Fibroblast of villous mesenchyme (primary cell): ENCODE measurements at regions not wholly inside any gene's neighbourhood (a gene's known extent, or its start where the extent isn't known, plus 50 kb on each side); places are given as distances from the start of the nearest gene placed in this dataset.

Experiments used
- DNase-seq: peaks from one replicate; pipeline ENCODE4 v3.0.0-alpha.2; 2010; ENCODE audit warnings: low read depth
- H3K4me3 ChIP-seq: 2 replicates; pipeline ENCODE4 v1.5.1; 2011; ENCODE audit warnings: low read depth, mild to moderate bottlenecking, low read length
- TF ChIP-seq, protein P1 (sequence below): IDR thresholded peaks from 2 replicates; pipeline ENCODE4 v1.5.1; 2012; ENCODE audit warnings: low read depth, mild to moderate bottlenecking, low read length; ENCODE audit not compliant: insufficient read depth

GRCh38 chr14:97491697-97492096 lies 694.5 kb downstream of the VRK1 start:
- no peak for DNase-seq
- H3K4me3 ChIP-seq, result no peak overlapping the region
- TF ChIP-seq, protein P1, sequence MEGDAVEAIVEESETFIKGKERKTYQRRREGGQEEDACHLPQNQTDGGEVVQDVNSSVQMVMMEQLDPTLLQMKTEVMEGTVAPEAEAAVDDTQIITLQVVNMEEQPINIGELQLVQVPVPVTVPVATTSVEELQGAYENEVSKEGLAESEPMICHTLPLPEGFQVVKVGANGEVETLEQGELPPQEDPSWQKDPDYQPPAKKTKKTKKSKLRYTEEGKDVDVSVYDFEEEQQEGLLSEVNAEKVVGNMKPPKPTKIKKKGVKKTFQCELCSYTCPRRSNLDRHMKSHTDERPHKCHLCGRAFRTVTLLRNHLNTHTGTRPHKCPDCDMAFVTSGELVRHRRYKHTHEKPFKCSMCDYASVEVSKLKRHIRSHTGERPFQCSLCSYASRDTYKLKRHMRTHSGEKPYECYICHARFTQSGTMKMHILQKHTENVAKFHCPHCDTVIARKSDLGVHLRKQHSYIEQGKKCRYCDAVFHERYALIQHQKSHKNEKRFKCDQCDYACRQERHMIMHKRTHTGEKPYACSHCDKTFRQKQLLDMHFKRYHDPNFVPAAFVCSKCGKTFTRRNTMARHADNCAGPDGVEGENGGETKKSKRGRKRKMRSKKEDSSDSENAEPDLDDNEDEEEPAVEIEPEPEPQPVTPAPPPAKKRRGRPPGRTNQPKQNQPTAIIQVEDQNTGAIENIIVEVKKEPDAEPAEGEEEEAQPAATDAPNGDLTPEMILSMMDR, result no peak

- TF ChIP-seq, protein P1, result no peak
- DNase-seq, result no peak
- no peak overlapping the region for H3K4me3 ChIP-seq
Measured at GRCh38 chr14:97499790-97500481, 702.8 kb downstream of the VRK1 start.

DNA sequence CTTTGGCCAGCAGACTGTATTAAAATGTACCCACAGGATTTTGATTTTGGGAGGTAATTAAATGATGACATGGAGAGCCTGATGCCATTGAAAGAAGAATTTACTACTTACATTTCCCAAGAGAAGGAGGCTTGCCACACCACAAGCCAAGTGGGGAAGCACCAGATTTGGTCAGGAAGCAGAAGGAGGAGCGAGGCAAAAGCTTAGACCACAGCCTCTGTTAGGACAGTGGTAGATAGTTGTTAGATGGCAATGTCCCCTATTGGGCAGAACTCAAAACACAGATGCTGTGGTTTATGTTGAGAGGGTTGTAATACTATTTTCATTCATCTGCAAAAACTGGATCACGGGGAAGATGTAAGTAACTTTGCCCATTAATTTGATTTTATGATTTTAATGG lies 709.4 kb downstream of the VRK1 start:
- DNase-seq, result no peak
- H3K4me3 ChIP-seq, result no peak overlapping the region
- TF ChIP-seq, protein P1, result no peak

GRCh38 chr14:97513891-97514290 lies 716.7 kb downstream of the VRK1 start:
- no peak overlapping the region for H3K4me3 ChIP-seq
- TF ChIP-seq, protein P1, result no peak
- DNase-seq, result no peak

- H3K4me3 ChIP-seq, result no peak overlapping the region
- DNase-seq, result no peak
- TF ChIP-seq, protein P1, result no peak
Measured at GRCh38 chr14:97517566-97518234, 720.5 kb downstream of the VRK1 start.

GRCh38 chr14:97523936-97524335 lies 726.8 kb downstream of the VRK1 start:
- DNase-seq, result no peak
- TF ChIP-seq, protein P1, result no peak
- H3K4me3 ChIP-seq, result no peak overlapping the region
